GM12878 (cell line): ENCODE measurements at regions not wholly inside any gene's neighbourhood (a gene's known extent, or its start where the extent isn't known, plus 50 kb on each side); places are given as distances from the start of the nearest gene placed in this dataset.

ENCODE experiments used
- EP300 ChIP-seq, 2 experiments: fragments of 150-350 bp in 1 of 2; IDR thresholded peaks; 2 replicates each; pipeline ENCODE4 v1.6.1; 2011 to 2012; ENCODE audit warnings: low read depth in 2 of 2, low read length in 2 of 2, borderline replicate concordance in 1 of 2, improper control_type of control experiment in 1 of 2, inconsistent platforms in 1 of 2; ENCODE audit not compliant: control insufficient read depth in 1 of 2
- JUND ChIP-seq: IDR thresholded peaks from 2 replicates; pipeline ENCODE4 v1.6.1; 2012; ENCODE audit warnings: low read depth, mild to moderate bottlenecking, low read length, improper control_type of control experiment, moderate library complexity
- KDM1A ChIP-seq: fragments of 200-600 bp; sonication (generic); IDR thresholded peaks from 2 replicates; pipeline ENCODE4 v1.6.1; 2016; ENCODE audit warnings: borderline replicate concordance
- POLR2A ChIP-seq: IDR thresholded peaks from 2 replicates; pipeline ENCODE4 v1.6.1; 2011; ENCODE audit warnings: low read depth, mild to moderate bottlenecking, low read length
- SIN3A ChIP-seq: IDR thresholded peaks from 2 replicates; pipeline ENCODE4 v1.6.1; 2012; ENCODE audit warnings: low read depth, low read length, improper control_type of control experiment
- TF ChIP-seq, protein P1 (sequence below): IDR thresholded peaks from 2 replicates; pipeline ENCODE4 v1.6.1; 2012; ENCODE audit warnings: improper control_type of control experiment, low read depth, low read length; ENCODE audit not compliant: insufficient replicate concordance
- TF ChIP-seq, protein P2 (sequence below): IDR thresholded peaks from 2 replicates; pipeline ENCODE4 v1.6.1; 2012; ENCODE audit warnings: mild to moderate bottlenecking, low read depth, low read length
- TF ChIP-seq, protein P3 (sequence below), 3 experiments: IDR thresholded peaks in 2 of 3; conservative IDR thresholded peaks in 1 of 3; 2 replicates each; pipeline ENCODE4 v1.5.1; 2011; ENCODE audit warnings: low read depth in 3 of 3, low read length in 3 of 3, mild to moderate bottlenecking in 3 of 3, control low read depth in 2 of 3, moderate library complexity in 2 of 3, inconsistent platforms in 1 of 3, mixed read lengths in 1 of 3; ENCODE audit not compliant: control insufficient read depth in 2 of 3, insufficient read depth in 1 of 3; ENCODE audit errors: extremely low read depth in 1 of 3

DNA sequence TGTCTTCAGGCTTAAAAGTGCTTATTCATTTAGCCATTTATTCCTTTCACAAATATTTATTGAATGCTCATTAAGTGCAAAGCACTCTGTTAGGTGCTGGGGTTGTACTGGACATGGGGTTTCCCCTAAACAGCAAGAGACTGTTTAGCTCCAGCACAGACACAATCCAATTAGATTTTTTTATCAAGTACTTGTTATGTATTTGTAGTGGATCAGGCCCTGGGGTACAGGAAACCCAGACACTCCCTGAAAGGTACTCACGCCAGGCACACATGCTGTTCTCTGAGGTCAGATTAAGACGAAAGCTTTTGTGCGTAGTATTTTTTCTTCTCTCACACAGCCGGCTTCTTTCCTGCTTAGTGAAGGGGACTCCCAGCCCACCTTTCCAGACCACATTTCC, 218.1 kb upstream of the PLET1 start:
- TF ChIP-seq, protein P1, sequence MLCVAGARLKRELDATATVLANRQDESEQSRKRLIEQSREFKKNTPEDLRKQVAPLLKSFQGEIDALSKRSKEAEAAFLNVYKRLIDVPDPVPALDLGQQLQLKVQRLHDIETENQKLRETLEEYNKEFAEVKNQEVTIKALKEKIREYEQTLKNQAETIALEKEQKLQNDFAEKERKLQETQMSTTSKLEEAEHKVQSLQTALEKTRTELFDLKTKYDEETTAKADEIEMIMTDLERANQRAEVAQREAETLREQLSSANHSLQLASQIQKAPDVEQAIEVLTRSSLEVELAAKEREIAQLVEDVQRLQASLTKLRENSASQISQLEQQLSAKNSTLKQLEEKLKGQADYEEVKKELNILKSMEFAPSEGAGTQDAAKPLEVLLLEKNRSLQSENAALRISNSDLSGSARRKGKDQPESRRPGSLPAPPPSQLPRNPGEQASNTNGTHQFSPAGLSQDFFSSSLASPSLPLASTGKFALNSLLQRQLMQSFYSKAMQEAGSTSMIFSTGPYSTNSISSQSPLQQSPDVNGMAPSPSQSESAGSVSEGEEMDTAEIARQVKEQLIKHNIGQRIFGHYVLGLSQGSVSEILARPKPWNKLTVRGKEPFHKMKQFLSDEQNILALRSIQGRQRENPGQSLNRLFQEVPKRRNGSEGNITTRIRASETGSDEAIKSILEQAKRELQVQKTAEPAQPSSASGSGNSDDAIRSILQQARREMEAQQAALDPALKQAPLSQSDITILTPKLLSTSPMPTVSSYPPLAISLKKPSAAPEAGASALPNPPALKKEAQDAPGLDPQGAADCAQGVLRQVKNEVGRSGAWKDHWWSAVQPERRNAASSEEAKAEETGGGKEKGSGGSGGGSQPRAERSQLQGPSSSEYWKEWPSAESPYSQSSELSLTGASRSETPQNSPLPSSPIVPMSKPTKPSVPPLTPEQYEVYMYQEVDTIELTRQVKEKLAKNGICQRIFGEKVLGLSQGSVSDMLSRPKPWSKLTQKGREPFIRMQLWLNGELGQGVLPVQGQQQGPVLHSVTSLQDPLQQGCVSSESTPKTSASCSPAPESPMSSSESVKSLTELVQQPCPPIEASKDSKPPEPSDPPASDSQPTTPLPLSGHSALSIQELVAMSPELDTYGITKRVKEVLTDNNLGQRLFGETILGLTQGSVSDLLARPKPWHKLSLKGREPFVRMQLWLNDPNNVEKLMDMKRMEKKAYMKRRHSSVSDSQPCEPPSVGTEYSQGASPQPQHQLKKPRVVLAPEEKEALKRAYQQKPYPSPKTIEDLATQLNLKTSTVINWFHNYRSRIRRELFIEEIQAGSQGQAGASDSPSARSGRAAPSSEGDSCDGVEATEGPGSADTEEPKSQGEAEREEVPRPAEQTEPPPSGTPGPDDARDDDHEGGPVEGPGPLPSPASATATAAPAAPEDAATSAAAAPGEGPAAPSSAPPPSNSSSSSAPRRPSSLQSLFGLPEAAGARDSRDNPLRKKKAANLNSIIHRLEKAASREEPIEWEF: no peak
- TF ChIP-seq, protein P2, sequence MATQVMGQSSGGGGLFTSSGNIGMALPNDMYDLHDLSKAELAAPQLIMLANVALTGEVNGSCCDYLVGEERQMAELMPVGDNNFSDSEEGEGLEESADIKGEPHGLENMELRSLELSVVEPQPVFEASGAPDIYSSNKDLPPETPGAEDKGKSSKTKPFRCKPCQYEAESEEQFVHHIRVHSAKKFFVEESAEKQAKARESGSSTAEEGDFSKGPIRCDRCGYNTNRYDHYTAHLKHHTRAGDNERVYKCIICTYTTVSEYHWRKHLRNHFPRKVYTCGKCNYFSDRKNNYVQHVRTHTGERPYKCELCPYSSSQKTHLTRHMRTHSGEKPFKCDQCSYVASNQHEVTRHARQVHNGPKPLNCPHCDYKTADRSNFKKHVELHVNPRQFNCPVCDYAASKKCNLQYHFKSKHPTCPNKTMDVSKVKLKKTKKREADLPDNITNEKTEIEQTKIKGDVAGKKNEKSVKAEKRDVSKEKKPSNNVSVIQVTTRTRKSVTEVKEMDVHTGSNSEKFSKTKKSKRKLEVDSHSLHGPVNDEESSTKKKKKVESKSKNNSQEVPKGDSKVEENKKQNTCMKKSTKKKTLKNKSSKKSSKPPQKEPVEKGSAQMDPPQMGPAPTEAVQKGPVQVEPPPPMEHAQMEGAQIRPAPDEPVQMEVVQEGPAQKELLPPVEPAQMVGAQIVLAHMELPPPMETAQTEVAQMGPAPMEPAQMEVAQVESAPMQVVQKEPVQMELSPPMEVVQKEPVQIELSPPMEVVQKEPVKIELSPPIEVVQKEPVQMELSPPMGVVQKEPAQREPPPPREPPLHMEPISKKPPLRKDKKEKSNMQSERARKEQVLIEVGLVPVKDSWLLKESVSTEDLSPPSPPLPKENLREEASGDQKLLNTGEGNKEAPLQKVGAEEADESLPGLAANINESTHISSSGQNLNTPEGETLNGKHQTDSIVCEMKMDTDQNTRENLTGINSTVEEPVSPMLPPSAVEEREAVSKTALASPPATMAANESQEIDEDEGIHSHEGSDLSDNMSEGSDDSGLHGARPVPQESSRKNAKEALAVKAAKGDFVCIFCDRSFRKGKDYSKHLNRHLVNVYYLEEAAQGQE: no peak
- TF ChIP-seq, protein P3, sequence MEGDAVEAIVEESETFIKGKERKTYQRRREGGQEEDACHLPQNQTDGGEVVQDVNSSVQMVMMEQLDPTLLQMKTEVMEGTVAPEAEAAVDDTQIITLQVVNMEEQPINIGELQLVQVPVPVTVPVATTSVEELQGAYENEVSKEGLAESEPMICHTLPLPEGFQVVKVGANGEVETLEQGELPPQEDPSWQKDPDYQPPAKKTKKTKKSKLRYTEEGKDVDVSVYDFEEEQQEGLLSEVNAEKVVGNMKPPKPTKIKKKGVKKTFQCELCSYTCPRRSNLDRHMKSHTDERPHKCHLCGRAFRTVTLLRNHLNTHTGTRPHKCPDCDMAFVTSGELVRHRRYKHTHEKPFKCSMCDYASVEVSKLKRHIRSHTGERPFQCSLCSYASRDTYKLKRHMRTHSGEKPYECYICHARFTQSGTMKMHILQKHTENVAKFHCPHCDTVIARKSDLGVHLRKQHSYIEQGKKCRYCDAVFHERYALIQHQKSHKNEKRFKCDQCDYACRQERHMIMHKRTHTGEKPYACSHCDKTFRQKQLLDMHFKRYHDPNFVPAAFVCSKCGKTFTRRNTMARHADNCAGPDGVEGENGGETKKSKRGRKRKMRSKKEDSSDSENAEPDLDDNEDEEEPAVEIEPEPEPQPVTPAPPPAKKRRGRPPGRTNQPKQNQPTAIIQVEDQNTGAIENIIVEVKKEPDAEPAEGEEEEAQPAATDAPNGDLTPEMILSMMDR (IDR thresholded peaks at IDR 0.05 in 2 of 3, conservative IDR thresholded peaks at IDR 0.05 in 1 of 3; ENCODE audit: control insufficient read depth in 2 of 3, extremely low read depth in 1 of 3, insufficient read depth in 1 of 3, low read depth in 3 of 3, low read length in 3 of 3): no peak
- no peak for TF ChIP-seq KDM1A
- no peak for TF ChIP-seq JUND
- TF ChIP-seq SIN3A: no peak
- TF ChIP-seq EP300 (IDR thresholded peaks at IDR 0.05; ENCODE audit: borderline replicate concordance in 1 of 2, control insufficient read depth in 1 of 2, low read depth in 2 of 2, low read length in 2 of 2): no peak
- no peak for TF ChIP-seq POLR2A
